HTR-8/SVneo (cell line): ENCODE measurements at regions not wholly inside any gene's neighbourhood (a gene's known extent, or its start where the extent isn't known, plus 50 kb on each side); places are given as distances from the start of the nearest gene placed in this dataset.
"Not testable (repeated sequence)": the region's sequence is repeated elsewhere in the genome, so short reads cannot be mapped to it uniquely, and the experiment has no call there.

Experiments used
- DNase-seq: peaks from one replicate; pipeline ENCODE4 v3.0.0; 2011; ENCODE audit warnings: low spot score, mixed read lengths; ENCODE audit not compliant: insufficient read length
- FAIRE-seq: peaks from 2 replicates; lab custom pipeline; 2011; peaks lifted over from hg19 to GRCh38; lab: Jason Lieb, UNC

DNA sequence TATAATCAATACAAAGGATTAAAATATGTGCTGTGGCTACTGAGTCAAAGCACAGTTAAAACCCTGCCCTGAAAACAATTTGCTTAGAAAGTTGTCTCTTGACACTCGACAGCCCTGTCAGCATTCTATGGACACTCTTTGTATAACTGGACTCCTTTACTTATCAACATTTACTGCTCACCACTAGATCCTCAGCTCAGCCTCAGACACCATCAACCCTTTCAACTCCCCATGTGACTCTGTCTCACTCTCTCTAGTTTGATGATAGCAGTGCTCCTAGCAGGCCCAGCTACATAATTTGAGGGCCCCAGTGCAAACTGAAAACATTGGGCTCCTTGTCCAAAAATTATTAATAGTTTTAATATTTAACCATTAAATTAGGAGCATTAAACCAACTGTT lies 181.8 kb downstream of the TENT5A start:
- FAIRE-seq (no peak), DNase-seq (no peak)

DNA sequence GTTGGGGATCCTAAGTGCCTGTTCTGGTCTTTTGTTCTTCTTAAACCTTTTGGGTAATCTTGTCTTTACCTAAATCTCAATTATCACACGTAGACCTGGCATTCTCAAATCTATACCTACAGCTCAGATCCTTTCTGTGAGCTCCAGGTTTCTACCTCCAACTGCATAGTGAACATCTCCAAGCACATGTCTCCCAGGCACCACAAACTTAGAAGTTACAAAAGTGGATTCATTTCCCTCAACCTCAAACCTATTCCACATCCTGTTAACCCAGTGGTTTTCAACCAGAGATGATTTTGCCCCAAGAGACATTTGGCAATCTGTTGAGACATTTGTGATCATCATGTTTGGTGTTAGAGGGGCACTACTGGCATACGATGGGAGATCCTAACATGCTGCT lies 183.5 kb downstream of the TENT5A start:
- FAIRE-seq = no peak

DNA sequence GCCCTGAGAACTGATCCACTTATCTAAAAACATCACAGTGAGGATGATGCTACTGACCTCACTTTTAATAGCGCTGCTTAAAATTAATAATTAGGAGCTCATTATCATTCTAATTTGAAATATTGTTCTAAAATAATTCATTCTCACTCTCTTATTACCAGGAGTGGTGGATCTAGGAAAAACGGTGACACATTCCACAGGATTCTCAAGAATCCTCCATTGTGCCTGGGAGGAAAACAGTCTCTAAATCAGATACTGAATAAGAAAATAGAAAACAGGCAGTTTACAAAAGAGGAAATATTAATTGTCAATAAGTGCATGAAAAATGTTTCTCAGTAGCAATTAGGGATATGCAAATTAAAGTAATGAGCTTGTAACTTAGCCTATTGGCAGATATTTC lies 187.4 kb downstream of the TENT5A start:
- FAIRE-seq (no peak), DNase-seq (no peak)

More for the DNA sequence above, 183.5 kb downstream of the TENT5A start:
- DNase-seq = no peak

DNA sequence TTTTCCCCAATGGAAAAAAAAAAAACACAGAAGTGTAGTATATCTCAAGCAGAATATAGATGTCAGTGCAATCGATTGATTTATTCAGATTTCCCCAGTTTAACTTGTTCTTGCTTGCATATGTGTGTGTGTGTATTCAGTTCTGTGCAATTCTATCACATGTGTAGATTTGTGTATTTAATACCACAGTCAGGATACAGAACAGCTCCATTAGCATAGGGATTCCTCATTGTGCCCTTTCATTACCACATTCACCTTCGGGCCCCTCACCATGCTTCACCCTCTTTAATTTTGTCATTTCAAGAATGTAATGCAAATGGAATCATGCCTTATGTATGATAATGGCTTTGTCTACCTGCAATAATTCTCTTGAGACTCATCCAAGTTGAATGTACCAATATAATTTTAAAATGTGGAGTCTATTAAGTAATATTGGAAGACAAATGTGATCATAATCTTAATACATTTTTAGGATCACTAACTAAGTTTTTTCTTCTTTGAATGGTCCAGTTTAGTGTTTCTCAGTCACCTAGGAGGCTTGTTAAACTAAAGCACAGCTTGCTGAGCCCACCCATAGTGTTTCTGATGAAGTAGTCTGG lies 187.9 kb downstream of the TENT5A start:
- no peak for DNase-seq
- no peak for FAIRE-seq

DNA sequence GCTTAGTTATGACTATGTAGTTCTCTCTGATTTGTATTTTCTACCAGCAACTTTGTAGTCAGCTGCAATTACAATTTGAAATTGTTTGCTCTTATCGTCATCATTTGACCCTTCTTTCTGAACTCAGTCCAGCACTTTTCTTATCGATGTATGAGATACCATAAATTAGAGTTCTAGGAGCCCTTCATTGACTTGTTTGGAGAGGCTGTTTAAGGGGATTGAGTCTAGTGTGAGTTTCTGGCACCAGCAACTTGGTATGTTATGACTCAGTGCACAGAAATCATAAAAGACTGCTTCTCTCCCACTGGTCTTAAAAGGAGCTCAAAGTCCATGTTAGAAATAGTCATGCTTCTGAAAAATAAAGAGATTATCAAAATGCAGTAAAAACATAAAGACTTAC lies 190.3 kb downstream of the TENT5A start:
- DNase-seq (peak; percentile 21), FAIRE-seq (no peak)

DNA sequence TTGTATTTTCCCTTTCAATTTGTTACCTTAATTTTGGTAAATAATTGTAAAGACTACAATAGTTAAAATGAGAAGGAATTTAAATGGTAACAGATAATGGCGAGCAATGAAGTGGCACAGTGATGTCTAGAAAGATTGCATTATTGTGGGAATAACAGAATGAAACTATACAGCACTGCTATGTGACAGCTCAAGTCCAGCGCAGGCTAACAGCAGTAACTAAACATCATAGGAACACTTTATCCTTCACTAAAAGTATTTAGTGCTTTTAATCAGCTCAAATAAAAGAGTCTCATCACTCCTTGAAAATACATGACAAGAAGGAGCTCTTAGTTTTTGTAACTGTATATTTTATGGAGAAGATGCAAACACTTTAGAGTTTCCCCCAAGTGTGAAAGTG lies 190.8 kb downstream of the TENT5A start:
- FAIRE-seq (no peak), DNase-seq (no peak)

DNA sequence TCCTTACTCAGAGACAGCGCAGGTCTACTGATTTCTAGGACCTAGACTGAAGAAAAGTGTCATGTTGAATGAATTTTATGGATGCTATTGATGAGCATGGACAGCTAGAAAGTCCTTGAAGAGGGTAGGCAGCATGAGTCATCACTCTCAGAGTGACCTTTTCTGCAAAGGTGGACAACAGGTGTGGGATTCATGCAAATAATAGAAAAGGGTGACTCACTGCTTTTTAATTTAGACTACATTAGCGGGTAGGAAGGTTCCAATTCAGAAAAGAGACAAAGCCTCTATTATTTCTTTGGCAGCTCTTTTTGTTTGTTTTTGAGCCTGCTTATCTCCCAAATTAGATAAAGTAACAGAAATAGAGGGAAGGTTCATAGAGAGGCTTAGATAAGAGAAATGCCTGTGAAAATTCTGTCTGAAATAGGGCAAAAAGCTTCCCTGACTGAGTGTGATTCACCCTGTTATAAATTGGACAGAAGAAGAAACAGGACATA lies 191.4 kb downstream of the TENT5A start:
- FAIRE-seq (no peak), DNase-seq (no peak)

DNA sequence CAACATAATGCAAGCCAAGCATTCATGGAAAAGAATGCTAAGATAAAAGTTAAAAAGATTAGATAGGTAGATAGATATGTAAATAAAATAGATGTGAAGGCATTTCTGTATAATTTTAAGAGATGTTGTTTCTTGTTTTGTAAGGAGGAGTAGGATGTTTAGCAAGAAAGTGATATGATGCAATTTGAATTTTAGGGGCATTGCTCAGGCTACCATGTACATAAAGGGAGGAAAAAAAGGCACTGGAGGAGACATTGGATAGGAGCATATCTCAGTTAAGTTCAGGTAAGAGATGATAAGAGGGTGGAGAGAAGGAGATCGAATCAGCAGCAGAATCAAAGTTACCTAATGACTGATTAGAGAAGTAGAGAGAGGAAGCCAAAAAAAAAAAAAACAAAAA lies 194.7 kb downstream of the TENT5A start:
- DNase-seq (no peak), FAIRE-seq (no peak)

DNA sequence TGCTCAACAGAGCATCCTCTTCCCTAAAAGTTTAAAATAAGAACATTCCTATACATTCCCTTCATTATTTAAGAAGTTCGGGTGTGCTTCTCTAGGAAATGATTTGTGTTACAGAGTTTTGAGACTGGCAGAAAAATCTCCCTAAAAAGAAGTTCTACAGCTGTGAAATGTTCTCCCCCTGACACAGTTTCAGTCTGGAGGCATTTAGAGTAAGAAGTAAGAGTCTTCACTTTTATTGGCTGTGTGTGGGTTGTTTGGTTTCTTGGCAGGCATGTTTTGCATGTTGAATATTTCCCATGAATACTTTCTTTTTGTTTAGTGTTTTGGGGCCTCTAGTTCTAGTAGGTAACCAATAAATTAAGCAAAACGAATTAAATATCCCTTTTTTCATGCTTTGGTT lies 195.9 kb downstream of the TENT5A start:
- DNase-seq (no peak), FAIRE-seq (no peak)

DNA sequence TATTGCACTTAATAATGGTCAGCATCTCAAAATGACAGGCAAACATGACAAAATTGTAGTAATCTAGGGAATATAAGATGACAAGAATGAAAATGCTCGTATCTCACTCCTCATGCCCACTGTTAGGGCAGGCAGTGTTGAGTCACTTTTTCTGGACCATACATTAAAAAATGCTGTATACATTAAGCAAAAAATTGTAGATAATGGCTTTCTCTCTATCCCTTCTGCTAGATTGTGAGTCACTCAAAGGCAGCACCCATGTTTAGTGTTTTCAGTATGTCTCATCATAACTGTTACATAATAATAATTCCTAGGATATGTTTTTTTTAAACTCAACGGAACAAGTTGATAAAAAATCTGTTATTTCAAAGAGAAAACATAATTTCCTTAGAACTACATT lies 199.3 kb downstream of the TENT5A start:
- no peak for FAIRE-seq
- DNase-seq = no peak

DNA sequence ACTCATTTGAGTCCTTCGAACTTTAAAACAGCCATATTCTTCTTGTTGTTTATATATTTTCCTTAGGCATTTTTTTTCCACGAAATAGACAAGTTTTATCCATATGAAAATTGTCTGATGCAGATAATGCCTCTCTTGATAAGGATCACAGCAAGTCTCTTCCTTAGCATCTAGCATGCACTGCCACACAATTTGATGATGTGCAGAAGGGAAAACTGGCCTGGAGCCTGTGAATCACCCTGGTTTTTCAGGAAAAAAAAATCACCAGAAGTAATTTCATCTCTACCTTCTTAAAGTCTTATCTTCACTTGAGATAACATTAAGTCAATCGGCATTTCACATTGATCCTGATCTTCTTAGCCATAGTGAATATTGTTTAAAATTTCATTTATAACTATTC lies 199.8 kb downstream of the TENT5A start:
- no peak for DNase-seq
- no peak for FAIRE-seq

DNA sequence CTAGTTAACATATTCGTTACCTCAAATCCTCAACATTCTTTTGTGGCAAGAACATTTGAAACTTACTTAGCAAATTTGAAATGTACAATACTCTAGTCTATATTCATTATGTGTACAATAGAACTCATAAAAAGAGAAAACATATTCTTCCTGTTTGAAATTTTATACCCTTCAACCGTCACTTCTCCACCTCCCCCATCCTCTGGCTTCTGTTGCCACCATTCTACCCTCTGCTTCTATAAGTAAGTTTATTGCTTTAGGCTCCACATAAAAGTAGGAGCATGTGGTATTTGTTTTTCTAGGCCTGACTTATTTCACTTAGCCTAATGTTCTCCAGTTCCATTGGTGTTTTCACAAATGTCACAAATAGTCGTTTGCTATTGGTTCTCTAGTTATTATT lies 205.3 kb downstream of the TENT5A start:
- DNase-seq = no peak

DNA sequence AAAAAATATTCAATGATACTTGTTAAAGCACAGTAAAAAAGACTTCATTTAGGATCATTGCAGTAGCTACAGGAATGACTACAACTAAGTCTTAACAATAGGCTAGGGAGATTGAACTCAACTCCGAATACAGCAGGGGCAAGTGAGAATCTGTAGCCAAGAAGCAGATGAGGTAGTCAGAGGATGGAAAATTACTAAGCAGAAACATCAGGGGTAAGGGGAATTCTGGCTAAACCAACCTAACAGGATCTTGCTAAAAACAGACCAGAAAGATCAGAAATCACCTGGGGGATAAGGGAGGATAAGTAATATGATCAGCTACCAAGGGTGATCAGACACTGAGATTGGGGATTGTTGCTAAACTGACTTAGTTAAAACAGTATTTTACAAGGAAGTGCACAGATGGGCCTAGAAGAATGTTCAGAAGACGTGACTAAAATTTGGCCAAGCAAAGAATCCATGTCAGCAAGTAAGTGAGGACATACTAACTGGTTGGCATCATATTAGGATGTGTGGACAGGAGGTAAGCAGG lies 217.5 kb downstream of the TENT5A start:
- DNase-seq (no peak), FAIRE-seq (no peak)

More for the DNA sequence above, 205.3 kb downstream of the TENT5A start:
- no peak for FAIRE-seq

DNA sequence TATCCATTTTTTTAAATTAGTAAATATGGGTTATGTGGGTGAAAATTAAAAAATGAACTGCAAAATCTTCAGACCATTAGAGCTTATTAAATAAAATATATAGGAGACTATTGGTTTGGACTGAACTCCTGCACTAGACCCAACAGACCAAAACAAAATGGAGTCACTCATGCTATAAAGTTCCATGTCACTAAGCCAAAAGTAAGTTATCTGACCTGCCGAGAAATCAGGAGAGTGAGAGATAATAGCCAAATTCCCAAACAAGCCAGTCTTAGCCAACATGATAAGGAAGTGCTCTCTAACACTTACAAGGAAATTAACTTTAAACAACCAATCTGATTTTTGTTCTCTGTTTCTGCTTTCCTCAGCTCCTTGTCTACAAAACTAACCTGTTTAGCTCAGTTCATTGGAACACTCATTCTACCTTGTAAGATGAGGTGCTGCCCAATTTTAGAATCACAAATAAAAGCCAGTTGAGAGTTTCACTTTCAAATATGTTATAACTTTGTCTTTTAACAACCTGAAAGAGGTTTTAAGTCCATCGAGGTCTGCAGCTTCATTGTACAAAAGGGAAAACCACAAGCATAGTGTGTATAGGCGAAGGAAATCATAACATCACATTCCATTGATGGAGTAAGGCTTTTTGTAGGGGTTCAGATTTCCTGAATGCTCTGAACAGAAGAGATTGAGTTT lies 220.5 kb downstream of the TENT5A start:
- FAIRE-seq (no peak), DNase-seq (no peak)

DNA sequence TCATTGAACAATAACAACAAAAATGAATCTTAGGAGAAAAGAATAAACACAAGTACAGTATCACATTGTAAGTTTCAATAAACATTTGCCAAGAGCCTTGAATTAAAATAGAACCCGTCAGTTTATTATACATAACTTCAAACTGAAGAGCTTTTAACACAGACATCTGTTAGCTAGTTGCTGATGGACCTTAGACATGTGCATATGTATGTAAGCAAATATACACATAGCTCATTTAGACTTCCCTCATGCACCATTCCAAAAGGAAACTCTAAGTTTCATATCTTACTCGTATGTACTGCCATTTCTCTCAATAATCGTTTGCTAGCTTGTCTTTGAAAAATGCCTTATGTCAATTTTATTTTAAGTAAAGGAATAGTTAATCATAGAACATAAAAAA lies 235.0 kb downstream of the TENT5A start:
- DNase-seq = no peak
- no peak for FAIRE-seq

DNA sequence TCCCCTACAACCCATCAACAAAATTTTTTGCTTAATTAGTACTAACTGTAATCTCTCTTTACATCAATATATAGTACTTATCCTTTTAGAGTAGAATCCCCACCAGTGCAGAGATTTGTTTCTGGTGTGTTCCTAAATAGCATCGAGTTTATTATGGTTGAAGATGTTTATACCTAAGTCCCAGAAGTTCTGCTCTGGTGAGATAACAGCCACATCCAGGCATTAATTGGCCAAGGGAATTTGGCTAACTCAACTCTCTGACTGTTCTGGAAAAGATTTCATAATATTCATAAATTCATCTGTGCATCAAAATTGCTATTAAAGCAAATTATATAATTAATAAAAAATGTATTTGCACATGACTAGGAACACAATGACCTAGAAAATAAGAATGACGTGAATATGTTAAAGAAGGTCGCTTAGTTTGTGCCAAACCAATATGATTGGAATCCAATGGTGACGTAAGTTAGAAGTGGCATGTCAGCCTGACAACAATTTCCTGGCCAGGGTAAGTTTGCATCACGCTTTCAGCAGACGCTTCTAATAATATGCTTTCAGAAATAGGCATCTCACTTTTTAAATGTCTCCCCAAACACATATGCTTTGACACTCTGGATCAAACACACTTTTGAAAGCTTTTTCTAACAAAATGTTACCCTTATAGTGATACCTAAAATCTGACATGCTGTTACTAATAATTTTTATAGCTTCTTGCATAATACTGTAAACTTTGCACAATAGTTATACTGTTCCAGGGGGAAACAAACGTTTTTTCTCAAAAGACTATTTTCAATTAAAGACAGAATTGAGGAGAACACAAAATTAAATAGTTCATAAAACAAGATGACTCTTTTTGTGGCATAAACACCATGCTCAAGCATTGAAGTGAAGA lies 236.7 kb downstream of the TENT5A start:
- DNase-seq = no peak

DNA sequence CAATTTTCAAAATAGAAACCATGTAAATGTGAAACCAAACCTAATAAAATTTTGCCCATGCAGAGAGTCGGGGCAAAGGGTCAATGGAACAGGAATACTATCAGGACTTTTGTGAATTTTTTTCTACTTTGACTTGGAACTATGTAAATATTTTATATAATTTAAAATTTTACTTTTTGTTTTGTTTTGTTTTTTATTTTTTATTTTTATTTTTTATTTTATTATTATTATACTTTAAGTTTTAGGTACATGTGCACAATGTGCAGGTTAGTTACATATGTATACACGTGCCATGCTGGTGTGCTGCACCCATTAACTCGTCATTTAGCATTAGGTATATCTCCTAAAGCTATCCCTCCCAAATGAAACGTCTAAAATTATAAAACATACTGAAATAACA lies 238.3 kb downstream of the TENT5A start:
- FAIRE-seq = not testable (repeated sequence)

More for the DNA sequence above, 236.7 kb downstream of the TENT5A start:
- FAIRE-seq = no peak

DNA sequence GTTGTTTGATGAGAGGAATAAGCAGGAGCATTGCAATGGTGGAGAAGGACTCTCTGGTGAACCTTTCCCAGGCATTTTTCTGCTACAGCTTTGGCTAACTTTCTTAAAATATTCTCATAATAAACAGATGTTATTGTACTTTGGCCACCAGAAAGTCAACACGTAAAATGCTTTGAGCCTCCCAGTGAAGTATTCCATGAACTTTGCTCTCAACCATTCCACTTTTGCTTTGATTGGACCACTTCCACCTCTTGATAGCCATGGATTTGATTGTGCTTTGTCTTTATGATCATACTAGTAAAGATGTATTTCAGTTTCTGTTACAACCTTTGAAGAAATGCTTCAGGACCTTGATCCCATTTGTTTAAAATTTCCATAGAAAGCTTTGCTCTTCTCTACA lies 241.1 kb downstream of the TENT5A start:
- DNase-seq = no peak
- no peak for FAIRE-seq

More for the DNA sequence above, 238.3 kb downstream of the TENT5A start:
- DNase-seq = not testable (repeated sequence)

DNA sequence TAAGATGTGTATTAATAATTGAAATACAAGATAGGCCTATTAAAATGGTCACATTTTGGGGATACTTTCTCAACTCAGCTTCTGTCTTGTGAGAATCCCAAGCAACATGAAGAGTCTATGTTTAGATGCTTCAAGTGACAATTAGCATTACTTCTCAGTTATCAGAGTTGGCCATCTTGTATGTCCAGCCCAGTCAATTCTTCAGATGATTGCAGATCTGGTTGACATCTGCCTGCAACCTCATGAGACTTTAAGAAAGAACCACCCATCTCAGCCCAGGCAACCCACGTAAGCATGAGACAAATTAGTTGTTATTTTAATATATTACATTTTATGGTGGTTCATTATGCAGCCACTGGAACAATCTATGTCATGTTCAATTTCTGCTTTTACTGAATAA lies 256.5 kb downstream of the TENT5A start:
- DNase-seq (no peak), FAIRE-seq (no peak)

DNA sequence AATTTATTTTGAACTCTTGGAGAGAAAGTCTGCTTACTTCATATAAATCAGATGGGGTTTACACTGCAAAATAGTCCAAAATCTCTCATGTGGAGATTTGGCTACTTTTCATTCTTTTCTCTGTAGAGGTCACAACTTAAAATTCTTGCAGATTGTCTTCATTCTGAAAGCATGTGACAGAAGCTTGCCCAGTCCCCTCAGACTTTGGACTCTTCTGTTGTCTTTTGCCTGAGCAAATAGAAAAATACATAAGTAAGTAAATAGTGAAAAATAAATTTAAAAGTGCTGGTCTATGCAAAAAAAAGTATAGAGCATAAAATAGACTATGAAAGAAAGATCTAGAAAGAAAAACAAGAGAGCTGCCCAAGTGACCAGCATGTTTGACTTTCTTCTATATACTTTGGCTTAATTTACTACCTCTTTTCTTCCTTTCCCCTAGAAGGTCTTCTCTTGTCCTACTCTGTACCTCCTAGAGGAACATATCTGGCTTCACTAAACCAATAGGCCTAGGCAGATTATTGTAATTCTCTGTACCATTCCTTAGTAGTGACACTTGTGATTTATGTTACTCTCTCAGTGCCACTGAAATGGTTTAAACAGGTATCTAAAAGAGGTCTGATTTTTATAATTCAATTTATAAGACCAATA lies 260.9 kb downstream of the TENT5A start:
- FAIRE-seq = no peak
- DNase-seq = no peak
